ENCODE measurements at regions not wholly inside any gene's neighbourhood (a gene's known extent, or its start where the extent isn't known, plus 50 kb on each side); places are given as distances from the start of the nearest gene placed in this dataset.

DNA sequence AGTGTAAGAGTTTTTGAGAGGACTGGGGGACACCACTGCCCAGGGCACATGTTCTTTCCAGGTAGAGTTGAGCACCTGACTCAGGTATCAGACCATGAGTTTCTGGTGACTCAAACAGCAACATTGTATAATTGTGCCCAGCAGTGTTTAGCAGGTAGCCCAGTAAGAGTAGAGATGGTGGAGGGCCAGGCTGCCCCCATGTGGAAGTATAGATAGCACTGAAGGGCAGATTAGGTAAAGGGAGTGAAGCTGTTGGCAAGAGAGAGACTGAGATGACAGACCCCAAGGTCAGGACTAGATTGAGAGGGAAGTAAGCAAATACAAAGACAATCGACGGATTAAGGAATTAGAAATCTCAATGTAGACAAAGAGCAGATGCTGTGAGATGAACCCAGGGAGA, 74.6 kb downstream of the TRIM42 start:
- Histone ChIP-seq H3K27me3 (ENCODE audit: control insufficient read depth, insufficient read depth, low read length) (peaks cover 2% of the 10 kb centered on the region), H3K4me3 (ENCODE audit: low read depth, low read length) (no peak overlapping the region), H3K36me3 (ENCODE audit: control insufficient read depth, insufficient read depth, low read length) (no peaks in the 10 kb centered on the region)
- DNase-seq (ENCODE audit: low read depth): no peak
- FAIRE-seq: no peak
- TF ChIP-seq, protein P1, sequence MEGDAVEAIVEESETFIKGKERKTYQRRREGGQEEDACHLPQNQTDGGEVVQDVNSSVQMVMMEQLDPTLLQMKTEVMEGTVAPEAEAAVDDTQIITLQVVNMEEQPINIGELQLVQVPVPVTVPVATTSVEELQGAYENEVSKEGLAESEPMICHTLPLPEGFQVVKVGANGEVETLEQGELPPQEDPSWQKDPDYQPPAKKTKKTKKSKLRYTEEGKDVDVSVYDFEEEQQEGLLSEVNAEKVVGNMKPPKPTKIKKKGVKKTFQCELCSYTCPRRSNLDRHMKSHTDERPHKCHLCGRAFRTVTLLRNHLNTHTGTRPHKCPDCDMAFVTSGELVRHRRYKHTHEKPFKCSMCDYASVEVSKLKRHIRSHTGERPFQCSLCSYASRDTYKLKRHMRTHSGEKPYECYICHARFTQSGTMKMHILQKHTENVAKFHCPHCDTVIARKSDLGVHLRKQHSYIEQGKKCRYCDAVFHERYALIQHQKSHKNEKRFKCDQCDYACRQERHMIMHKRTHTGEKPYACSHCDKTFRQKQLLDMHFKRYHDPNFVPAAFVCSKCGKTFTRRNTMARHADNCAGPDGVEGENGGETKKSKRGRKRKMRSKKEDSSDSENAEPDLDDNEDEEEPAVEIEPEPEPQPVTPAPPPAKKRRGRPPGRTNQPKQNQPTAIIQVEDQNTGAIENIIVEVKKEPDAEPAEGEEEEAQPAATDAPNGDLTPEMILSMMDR (IDR thresholded peaks at IDR 0.05; ENCODE audit: insufficient read depth, low read length, severe bottlenecking): no peak

DNA sequence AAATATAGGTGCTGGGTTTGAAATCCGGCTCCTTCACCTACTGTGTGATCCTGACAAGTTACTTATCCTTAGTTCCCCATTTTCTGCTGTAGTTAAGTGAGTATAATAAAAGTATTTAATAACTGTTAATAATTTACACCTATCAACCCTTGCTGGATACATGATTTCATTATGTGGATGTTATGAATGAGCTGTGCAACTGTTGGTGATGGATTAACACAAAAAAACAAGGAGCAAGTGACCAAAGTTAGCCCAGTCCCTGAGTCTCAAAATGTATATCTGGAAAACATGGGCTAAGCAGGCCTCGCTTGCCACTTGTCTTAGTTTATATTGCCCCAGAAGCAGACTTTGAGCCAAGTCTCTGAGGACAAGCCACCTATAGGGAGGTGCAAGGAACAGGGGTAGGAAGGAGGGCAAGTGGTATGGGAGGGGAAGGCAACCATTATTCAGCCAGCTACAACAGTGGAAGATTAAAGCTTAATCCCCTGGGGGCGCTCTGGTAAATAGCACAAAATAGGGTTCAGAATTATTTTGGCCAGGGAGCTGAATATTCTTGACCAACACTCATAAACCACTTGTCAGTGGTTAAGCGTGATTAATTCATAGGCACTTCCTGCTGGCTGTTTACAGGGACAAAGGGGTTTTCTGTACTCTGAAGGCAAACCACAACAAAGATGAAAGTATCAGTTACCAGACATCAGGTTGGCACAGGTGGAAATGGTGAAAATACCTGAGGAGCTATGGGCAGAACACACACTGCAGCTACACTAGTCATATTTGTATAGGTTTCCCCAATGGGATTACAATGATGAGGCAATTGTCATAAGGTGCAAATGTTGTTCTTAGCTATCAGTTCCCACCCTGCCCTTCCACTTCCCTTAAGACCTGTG, 76.2 kb downstream of the TRIM42 start:
- FAIRE-seq: no peak
- peak; percentile 66 for DNase-seq (ENCODE audit: low read depth)
- Histone ChIP-seq H3K4me3 (ENCODE audit: low read depth, low read length) (no peak overlapping the region), H3K27me3 (ENCODE audit: control insufficient read depth, insufficient read depth, low read length) (peaks cover 2% of the 10 kb centered on the region), H3K36me3 (ENCODE audit: control insufficient read depth, insufficient read depth, low read length) (no peaks in the 10 kb centered on the region)
- TF ChIP-seq, protein P1 (IDR thresholded peaks at IDR 0.05; ENCODE audit: insufficient read depth, low read length, severe bottlenecking): no peak

DNA sequence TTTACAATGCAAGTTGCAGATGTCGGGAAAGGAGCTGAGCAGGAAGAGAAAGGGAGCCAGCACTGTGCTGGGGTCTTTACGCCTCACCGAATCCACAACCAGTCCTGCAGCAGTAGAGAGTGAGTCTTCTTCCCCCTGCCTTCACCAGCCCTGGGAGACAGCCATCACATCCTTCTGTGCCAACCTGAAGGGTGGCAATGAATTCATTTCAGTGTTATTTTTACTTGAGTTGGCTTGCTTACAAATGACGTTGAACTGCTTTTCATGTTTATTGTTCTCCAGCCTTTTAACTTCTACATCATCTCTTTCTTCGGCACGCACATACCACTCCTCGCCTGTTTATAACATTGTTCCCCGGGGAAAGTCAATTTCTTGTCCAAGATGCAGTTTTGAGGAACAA, 77.1 kb downstream of the TRIM42 start:
- no peak for FAIRE-seq
- DNase-seq (ENCODE audit: low read depth): no peak
- peaks cover 2% of the 10 kb centered on the region for H3K27me3 ChIP-seq (ENCODE audit: control insufficient read depth, insufficient read depth, low read length)

DNA sequence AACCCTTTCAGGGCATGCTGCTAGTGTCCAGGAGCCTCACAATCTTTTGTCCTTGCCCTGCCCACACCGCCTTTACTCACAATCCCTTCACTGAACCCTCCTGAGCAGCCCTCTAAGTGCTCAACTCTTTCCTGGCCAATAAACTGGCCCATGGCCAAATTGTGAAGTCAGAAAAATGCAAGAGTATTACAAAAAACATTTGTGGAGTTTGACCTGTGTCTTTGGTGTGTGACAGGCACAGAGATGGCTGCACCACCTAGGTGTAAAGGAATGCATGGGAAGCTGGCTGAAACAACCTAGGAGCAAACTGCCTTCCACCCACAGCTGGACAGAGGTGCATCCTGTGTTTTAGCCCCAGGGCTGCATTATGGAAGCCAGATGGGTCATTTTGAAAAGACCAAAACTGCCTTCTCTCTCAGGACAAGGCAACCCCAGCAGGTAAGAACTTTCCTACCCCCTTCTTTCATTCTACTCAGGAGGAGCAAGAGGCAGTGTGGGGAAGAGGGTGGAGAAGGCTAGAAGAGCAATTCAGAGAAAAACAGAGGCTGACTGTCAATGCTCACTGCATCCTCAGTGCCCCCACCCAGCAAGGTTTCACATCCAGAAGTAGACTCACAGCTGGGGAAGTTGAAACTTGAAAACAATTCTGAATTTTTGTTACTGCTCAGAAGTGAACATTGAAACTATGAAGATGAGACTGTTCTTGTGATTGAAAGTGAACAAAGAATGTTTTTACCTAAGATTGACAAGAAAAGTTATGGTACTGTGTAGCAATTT, 78.6 kb downstream of the TRIM42 start:
- TF ChIP-seq, protein P1 (IDR thresholded peaks at IDR 0.05; ENCODE audit: insufficient read depth, low read length, severe bottlenecking): no peak
- H3K27me3 ChIP-seq (ENCODE audit: control insufficient read depth, insufficient read depth, low read length): peaks cover 2% of the 10 kb centered on the region
- FAIRE-seq: no peak
- H3K4me3 ChIP-seq (ENCODE audit: low read depth, low read length): no peak overlapping the region
- H3K36me3 ChIP-seq (ENCODE audit: control insufficient read depth, insufficient read depth, low read length): no peaks in the 10 kb centered on the region
- no peak for DNase-seq (ENCODE audit: low read depth)

More for the DNA sequence above, 77.1 kb downstream of the TRIM42 start:
- Histone ChIP-seq H3K36me3 (ENCODE audit: control insufficient read depth, insufficient read depth, low read length) (no peaks in the 10 kb centered on the region), H3K4me3 (ENCODE audit: low read depth, low read length) (no peak overlapping the region)
- TF ChIP-seq, protein P1 (IDR thresholded peaks at IDR 0.05; ENCODE audit: insufficient read depth, low read length, severe bottlenecking): no peak

DNA sequence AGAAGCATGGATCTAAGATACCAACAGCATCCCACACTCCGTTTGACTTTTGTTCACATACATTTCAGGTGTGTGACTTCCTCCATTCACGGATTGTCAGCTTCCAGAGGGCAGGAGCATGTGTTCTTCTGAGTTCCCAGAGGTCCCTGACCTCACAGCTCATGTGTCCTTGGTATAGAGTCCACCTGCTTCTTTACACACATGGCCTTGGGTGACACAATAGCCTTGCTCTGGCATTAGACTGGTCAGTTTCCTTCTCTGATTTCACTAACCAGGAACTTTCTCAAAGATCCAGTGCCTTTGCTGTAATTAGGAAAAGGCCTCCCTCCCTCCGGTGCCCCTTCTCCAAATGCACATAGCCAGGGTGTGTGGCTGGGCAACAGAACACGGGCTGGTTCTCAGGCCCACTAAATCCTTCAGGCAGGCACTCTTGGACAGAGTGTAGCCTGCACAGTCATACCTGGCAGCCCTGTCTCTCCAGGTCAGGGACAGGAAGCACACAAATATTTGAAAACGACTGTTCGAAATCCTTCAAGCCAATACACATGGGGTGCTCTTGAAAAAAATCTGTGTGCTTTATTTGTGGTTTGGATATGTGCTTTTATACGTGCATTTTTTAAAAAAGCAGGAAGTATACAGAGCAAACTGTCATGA, 81.1 kb downstream of the TRIM42 start:
- H3K4me3 ChIP-seq (ENCODE audit: low read depth, low read length): no peak overlapping the region
- H3K36me3 ChIP-seq (ENCODE audit: control insufficient read depth, insufficient read depth, low read length): no peaks in the 10 kb centered on the region
- peaks cover 2% of the 10 kb centered on the region for H3K27me3 ChIP-seq (ENCODE audit: control insufficient read depth, insufficient read depth, low read length)
- FAIRE-seq (no peak), DNase-seq (ENCODE audit: low read depth) (no peak)
- TF ChIP-seq, protein P1 (IDR thresholded peaks at IDR 0.05; ENCODE audit: insufficient read depth, low read length, severe bottlenecking): no peak
